KBM-7 (cell line): ENCODE measurements at regions not wholly inside any gene's neighbourhood (a gene's known extent, or its start where the extent isn't known, plus 50 kb on each side); places are given as distances from the start of the nearest gene placed in this dataset.
"Not testable (repeated sequence)": the region's sequence is repeated elsewhere in the genome, so short reads cannot be mapped to it uniquely, and the experiment has no call there.

Experiments
- DNase-seq: peaks from one replicate; pipeline ENCODE4 v3.0.0-alpha.2; 2015
- in situ Hi-C: fragments of 300-500 bp; cut with MboI; formaldehyde crosslinking; loops from 2 replicates; pipeline ENCODE4 v1.14.3; 2020; ENCODE audit warnings: low sequenced_read_pairs, low pct_unique_long_range_greater_than_20kb, mixed read lengths

- no peak for DNase-seq
- in situ Hi-C loops, result no loop called here
These were observed 130.4 kb upstream of the MIR17HG start for GRCh38 chr13:91216928-91217700.

GRCh38 chr13:91219201-91219600, 128.3 kb upstream of the MIR17HG start:
- in situ Hi-C loops, result no loop called here
- no peak for DNase-seq

GRCh38 chr13:91220872-91221271, 126.6 kb upstream of the MIR17HG start:
- in situ Hi-C loops, result no loop called here
- DNase-seq, result no peak

- in situ Hi-C loops, result no loop called here
- DNase-seq, result no peak
These were observed 119.4 kb upstream of the MIR17HG start for GRCh38 chr13:91228108-91228507.

GRCh38 chr13:91228940-91229339, 118.5 kb upstream of the MIR17HG start:
- in situ Hi-C loops, result no loop called here
- DNase-seq, result no peak

GRCh38 chr13:91232716-91233115, 114.8 kb upstream of the MIR17HG start:
- no peak for DNase-seq
- in situ Hi-C loops, result no loop called here

GRCh38 chr13:91233291-91233690, 114.2 kb upstream of the MIR17HG start:
- no peak for DNase-seq
- in situ Hi-C loops, result no loop called here

GRCh38 chr13:91236182-91236581, 111.3 kb upstream of the MIR17HG start:
- in situ Hi-C loops, result no loop called here

GRCh38 chr13:91236921-91237320, 110.6 kb upstream of the MIR17HG start:
- in situ Hi-C loops, result no loop called here
- no peak for DNase-seq

More at GRCh38 chr13:91236182-91236581, 111.3 kb upstream of the MIR17HG start:
- no peak for DNase-seq

- DNase-seq, result no peak
- in situ Hi-C loops, result no loop called here
These were observed 109.5 kb upstream of the MIR17HG start for GRCh38 chr13:91238036-91238435.

GRCh38 chr13:91240341-91240740, 107.1 kb upstream of the MIR17HG start:
- in situ Hi-C loops, result no loop called here
- no peak for DNase-seq

- in situ Hi-C loops, result no loop called here
- no peak for DNase-seq
These were observed 106.1 kb upstream of the MIR17HG start for GRCh38 chr13:91241221-91241933.

GRCh38 chr13:91242652-91243051, 104.8 kb upstream of the MIR17HG start:
- in situ Hi-C loops, result no loop called here
- peak; percentile 31 for DNase-seq

GRCh38 chr13:91245288-91245687, 102.2 kb upstream of the MIR17HG start:
- in situ Hi-C loops, result no loop called here
- peak; percentile 87 for DNase-seq

- peak; percentile 58 for DNase-seq
- in situ Hi-C loops, result no loop called here
These were observed 99.7 kb upstream of the MIR17HG start for GRCh38 chr13:91247768-91248167.

GRCh38 chr13:91248249-91248648, 99.2 kb upstream of the MIR17HG start:
- DNase-seq, result peak; percentile 58
- in situ Hi-C loops, result no loop called here

- DNase-seq, result no peak
- in situ Hi-C loops, result no loop called here
These were observed 98.1 kb upstream of the MIR17HG start for GRCh38 chr13:91249370-91249769.

- in situ Hi-C loops, result no loop called here
- peak; percentile 55 for DNase-seq
These were observed 97.6 kb upstream of the MIR17HG start for GRCh38 chr13:91249861-91250260.

GRCh38 chr13:91251573-91251972, 95.9 kb upstream of the MIR17HG start:
- DNase-seq, in situ Hi-C loops: not testable (repeated sequence)

- in situ Hi-C loops, result no loop called here
- DNase-seq, result no peak
These were observed 83.0 kb upstream of the MIR17HG start for GRCh38 chr13:91264484-91264883.

GRCh38 chr13:91269237-91269636, 78.2 kb upstream of the MIR17HG start:
- no peak for DNase-seq
- in situ Hi-C loops, result no loop called here
